Upper lobe of left lung (tissue), 6 donors: ENCODE measurements at regions not wholly inside any gene's neighbourhood (a gene's known extent, or its start where the extent isn't known, plus 50 kb on each side); places are given as distances from the start of the nearest gene placed in this dataset.

ENCODE experiments used
- ATAC-seq, 2 donors: fragments of 200-7000 bp; cut with Tn5 transposase; one replicate each; pipeline ENCODE4 v1.9.1; 2022; ENCODE audit warnings: mild to moderate bottlenecking in 2 of 2, moderate library complexity in 2 of 2; ENCODE audit not compliant: low FRiP score in 2 of 2
- DNase-seq, 2 donors: peaks; one replicate each; pipeline ENCODE4 v3.0.0-alpha.2; 2019 to 2020
- H3K27ac ChIP-seq, 4 donors: fragments of 200-600 bp; sonication (generic); one replicate each; pipeline ENCODE4 v1.5.1; 2016 to 2019
- H3K27me3 ChIP-seq, 4 donors: fragments of 200-600 bp; sonication (generic); one replicate each; pipeline ENCODE4 v1.5.1; 2017 to 2019
- H3K36me3 ChIP-seq, 4 donors: fragments of 200-600 bp; sonication (generic); one replicate each; pipeline ENCODE4 v1.5.1; 2016 to 2019
- H3K4me1 ChIP-seq, 4 donors: fragments of 200-600 bp; sonication (generic); one replicate each; pipeline ENCODE4 v1.5.1; 2018 to 2019
- H3K4me3 ChIP-seq, 4 donors: fragments of 200-600 bp; sonication (generic); one replicate each; pipeline ENCODE4 v1.5.1; 2017 to 2019; ENCODE audit warnings: mild to moderate bottlenecking in 2 of 4, moderate library complexity in 1 of 4
- H3K9me3 ChIP-seq, 4 donors: fragments of 200-600 bp; sonication (generic); one replicate each; pipeline ENCODE4 v1.5.1; 2018 to 2019
- EP300 ChIP-seq, 4 donors: sonication (generic); formaldehyde crosslinking; IDR thresholded peaks; one replicate each; pipeline ENCODE4 v1.5.1; 2017; ENCODE audit warnings: antibody characterized with exemption in 4 of 4, control low read depth in 2 of 4
- POLR2A ChIP-seq, 4 donors: fragments of 450-650 bp; IDR thresholded peaks; one replicate each; pipeline ENCODE4 v1.5.1; 2016 to 2017; ENCODE audit warnings: antibody characterized with exemption in 4 of 4, mild to moderate bottlenecking in 2 of 4
- POLR2AphosphoS5 ChIP-seq, 2 donors: sonication (generic); formaldehyde crosslinking; IDR thresholded peaks; one replicate each; pipeline ENCODE4 v1.5.1; 2017; ENCODE audit warnings: antibody characterized with exemption in 2 of 2
- WGBS, 2 donors: methylation state at CpG; one replicate each; pipeline ENCODE4 v1.1.5; 2017 to 2018; 5-methylcytosine and 5-hydroxymethylcytosine counted together
- TF ChIP-seq, protein P1 (sequence below), 6 experiments: fragments of 450-650 bp in 4 of 6; fragments of 200-600 bp in 2 of 6; sonication (generic) in 2 of 6; IDR thresholded peaks; one replicate each; pipeline ENCODE4 v1.5.1; 2016 to 2019; ENCODE audit warnings: antibody characterized with exemption in 6 of 6
- donor health status: DM: no; HTN: no; CAD: no; lungs with moderate emphysema.
- donor health status: DM: no; HTN: yes; CAD: no; lungs with severe emphysema.

DNA sequence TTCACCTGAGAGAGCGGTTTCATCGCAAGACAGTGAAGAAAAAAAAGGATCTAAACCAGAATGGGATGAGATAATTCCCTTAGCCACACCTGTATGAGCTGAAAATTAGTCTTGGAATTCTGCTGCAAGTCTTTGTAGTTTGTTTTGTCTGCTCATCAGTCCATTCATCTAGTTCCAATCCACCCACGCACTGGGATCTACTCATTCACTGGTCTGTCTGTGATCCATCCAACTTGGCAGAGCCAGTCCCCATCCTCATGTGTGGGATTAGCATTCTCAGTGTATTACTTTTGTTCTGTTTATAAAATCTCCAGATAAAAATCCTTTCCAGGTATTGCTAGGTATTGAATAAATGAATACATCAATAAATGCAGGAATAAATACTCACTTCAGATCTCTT, 266.5 kb upstream of the USP24 start:
- ATAC-seq (no peak), DNase-seq (no peak)
- peaks cover 0 to 5% (median 5%) of the 10 kb centered on the region in 4 donors for H3K4me1 ChIP-seq
- H3K4me3 ChIP-seq = no peak overlapping the region
- H3K36me3 ChIP-seq = no peaks in the 10 kb centered on the region
- no peaks in the 10 kb centered on the region for H3K9me3 ChIP-seq
- no peak overlapping the region for H3K27ac ChIP-seq
- no peaks in the 10 kb centered on the region for H3K27me3 ChIP-seq
- TF ChIP-seq EP300 (IDR thresholded peaks at IDR 0.05) = no peak
- no peak for TF ChIP-seq POLR2AphosphoS5 (IDR thresholded peaks at IDR 0.05)
- WGBS, 2 donors = 94 to 98% methylated on average over 3 of the region's 3 CpGs

DNA sequence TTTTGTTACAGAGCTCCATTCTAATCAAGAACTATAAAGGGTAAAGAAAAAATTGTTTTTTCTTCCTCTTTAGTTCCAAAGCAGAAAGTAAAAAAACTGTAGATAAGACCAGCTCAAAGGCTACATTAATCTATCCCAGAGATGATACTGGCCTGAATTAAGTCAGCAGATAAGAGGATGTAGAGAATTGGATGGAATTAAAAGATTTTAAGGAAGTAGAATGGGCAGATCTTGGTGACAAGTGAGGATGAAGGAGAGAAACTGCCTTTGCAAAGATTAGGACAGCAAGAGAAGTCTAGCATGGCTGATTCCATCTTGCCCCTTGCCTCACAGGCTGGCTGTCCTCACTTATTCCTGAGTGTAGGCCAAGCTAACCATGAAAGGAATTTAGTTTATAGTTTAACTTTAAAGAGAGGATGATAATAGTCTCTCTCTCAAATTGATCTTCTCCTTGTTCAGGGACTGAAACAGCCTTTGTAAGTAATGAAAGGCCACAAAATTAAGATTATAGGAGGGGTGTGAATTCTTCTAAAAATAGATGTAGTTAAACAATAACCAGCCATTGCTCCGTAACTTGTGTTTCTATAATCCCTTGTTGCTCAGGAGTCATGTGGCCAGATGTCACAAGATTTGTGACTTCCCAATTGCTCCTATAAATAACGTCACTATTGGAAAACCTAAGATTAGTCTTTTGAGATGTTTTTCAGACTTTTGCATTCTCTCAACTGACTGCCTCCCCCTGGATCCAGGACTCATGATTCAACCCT, 265.0 kb upstream of the USP24 start:
- Histone ChIP-seq H3K36me3 (no peaks in the 10 kb centered on the region), H3K4me1 (peaks cover 5 to 10% (median 8%) of the 10 kb centered on the region in 4 donors), H3K27ac (no peak overlapping the region), H3K9me3 (no peaks in the 10 kb centered on the region), H3K4me3 (no peak overlapping the region), H3K27me3 (no peaks in the 10 kb centered on the region)
- 60 to 88% methylated on average over 2 of the region's 2 CpGs for WGBS, 2 donors
- TF ChIP-seq POLR2AphosphoS5 (IDR thresholded peaks at IDR 0.05) = no peak
- TF ChIP-seq, protein P1, sequence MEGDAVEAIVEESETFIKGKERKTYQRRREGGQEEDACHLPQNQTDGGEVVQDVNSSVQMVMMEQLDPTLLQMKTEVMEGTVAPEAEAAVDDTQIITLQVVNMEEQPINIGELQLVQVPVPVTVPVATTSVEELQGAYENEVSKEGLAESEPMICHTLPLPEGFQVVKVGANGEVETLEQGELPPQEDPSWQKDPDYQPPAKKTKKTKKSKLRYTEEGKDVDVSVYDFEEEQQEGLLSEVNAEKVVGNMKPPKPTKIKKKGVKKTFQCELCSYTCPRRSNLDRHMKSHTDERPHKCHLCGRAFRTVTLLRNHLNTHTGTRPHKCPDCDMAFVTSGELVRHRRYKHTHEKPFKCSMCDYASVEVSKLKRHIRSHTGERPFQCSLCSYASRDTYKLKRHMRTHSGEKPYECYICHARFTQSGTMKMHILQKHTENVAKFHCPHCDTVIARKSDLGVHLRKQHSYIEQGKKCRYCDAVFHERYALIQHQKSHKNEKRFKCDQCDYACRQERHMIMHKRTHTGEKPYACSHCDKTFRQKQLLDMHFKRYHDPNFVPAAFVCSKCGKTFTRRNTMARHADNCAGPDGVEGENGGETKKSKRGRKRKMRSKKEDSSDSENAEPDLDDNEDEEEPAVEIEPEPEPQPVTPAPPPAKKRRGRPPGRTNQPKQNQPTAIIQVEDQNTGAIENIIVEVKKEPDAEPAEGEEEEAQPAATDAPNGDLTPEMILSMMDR (IDR thresholded peaks at IDR 0.05) = no peak
- TF ChIP-seq EP300 (IDR thresholded peaks at IDR 0.05) = no peak
- TF ChIP-seq POLR2A (IDR thresholded peaks at IDR 0.05) = no peak
- DNase-seq = no peak
- no peak for ATAC-seq

DNA sequence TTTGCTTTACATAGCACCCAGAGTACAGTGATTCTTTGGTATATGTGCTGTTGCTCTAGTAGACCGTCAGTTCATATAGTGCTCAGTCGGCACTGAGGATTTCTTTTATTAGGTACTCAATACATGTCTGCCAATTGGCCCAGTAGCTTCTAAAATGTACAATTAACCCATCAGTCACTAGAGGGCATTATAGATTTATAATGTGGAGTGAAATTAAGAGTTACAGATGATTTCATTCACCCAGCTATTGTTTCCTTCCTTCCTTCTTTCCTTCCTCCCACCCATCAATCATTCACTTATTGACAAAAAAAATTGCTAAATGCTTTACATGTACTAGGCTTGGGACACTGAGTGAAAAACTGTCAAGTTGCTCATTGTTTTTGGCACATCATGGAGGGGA, 263.6 kb upstream of the USP24 start:
- H3K27ac ChIP-seq = no peak overlapping the region
- TF ChIP-seq EP300 (IDR thresholded peaks at IDR 0.05) = no peak
- TF ChIP-seq, protein P1 (IDR thresholded peaks at IDR 0.05) = peak in 1 of 6 experiments; percentile 13
- WGBS, 2 donors = 68 to 72% methylated on average over 2 of the region's 2 CpGs
- peaks cover 5 to 22% (median 12%) of the 10 kb centered on the region in 4 donors for H3K4me1 ChIP-seq
- H3K36me3 ChIP-seq = no peaks in the 10 kb centered on the region
- H3K9me3 ChIP-seq = no peaks in the 10 kb centered on the region
- H3K27me3 ChIP-seq = no peaks in the 10 kb centered on the region
- no peak for DNase-seq
- H3K4me3 ChIP-seq = no peak overlapping the region
- no peak for ATAC-seq

DNA sequence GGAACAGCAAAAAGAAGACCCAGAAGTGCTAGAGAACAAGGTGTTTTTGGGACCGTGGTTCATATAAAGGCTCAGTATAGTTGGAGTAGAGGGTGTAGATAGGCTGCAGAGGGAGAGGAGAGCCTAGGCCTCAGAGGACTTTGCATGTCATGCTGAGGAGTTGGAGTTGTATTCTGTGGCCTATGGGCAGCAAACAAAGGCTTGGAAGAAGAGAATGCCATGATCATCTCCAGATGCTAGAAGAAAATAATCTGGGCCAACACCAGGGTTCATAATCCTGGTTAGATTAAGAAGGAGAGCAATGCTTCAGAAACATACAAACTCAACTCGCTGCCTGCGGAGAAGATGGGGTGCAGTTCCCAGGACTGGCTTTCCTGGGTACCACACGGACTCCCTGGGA, 262.8 kb upstream of the USP24 start:
- ATAC-seq (no peak), DNase-seq (no peak)
- Histone ChIP-seq H3K36me3 (no peaks in the 10 kb centered on the region), H3K4me1 (peaks cover 5 to 24% (median 12%) of the 10 kb centered on the region in 4 donors), H3K4me3 (no peak overlapping the region), H3K9me3 (no peaks in the 10 kb centered on the region), H3K27ac (no peak overlapping the region), H3K27me3 (no peaks in the 10 kb centered on the region)
- TF ChIP-seq POLR2A (IDR thresholded peaks at IDR 0.05) (no peak), EP300 (IDR thresholded peaks at IDR 0.05) (no peak), POLR2AphosphoS5 (IDR thresholded peaks at IDR 0.05) (no peak)
- TF ChIP-seq, protein P1 (IDR thresholded peaks at IDR 0.05) = no peak
- WGBS, 2 donors = 95 to 96% methylated on average over 4 of the region's 4 CpGs

DNA sequence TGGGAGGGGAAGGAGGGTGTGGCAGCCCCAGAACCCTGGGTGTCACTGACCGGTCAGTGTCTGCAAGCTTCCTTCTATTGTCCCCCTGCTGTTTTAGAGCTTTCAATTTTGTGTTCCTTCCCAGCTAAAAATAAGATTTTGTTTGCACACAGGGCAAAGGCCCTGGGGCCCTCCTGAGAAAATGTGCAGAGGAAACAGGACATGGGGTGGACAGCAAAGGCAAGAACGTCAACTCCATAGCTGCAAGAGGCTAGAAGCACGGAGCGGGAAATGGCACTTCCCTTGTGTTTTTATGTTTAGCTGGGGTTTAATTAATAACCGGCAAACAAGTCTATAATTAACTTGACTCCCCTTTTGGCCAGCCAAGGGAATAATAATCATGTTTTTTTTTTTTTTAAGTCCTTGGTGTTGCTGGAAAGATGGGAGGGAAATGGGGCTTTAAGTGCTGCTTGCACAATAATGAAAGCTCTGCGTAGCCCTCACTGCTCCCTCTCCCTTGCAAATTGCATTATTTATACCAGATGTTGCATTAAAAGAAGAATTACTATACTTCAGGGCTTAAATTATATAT, 261.4 kb upstream of the USP24 start:
- Histone ChIP-seq H3K36me3 (no peaks in the 10 kb centered on the region), H3K4me1 (peaks cover 5 to 24% (median 12%) of the 10 kb centered on the region in 4 donors), H3K27me3 (no peaks in the 10 kb centered on the region), H3K4me3 (no peak overlapping the region), H3K9me3 (no peaks in the 10 kb centered on the region), H3K27ac (no peak overlapping the region)
- DNase-seq (no peak), ATAC-seq (no peak)
- 32 to 37% methylated on average over 6 of the region's 6 CpGs for WGBS, 2 donors
- no peak for TF ChIP-seq POLR2AphosphoS5 (IDR thresholded peaks at IDR 0.05)
- no peak for TF ChIP-seq POLR2A (IDR thresholded peaks at IDR 0.05)
- TF ChIP-seq EP300 (IDR thresholded peaks at IDR 0.05) = no peak
- TF ChIP-seq, protein P1 (IDR thresholded peaks at IDR 0.05) = no peak
